GM03348 (cell line): ENCODE measurements at regions not wholly inside any gene's neighbourhood (a gene's known extent, or its start where the extent isn't known, plus 50 kb on each side); places are given as distances from the start of the nearest gene placed in this dataset.

ENCODE experiments used
- DNase-seq: peaks from one replicate; pipeline ENCODE4 v3.0.0; 2012; ENCODE audit warnings: low spot score

- DNase-seq = no peak
These were observed 222.9 kb upstream of the ASIC2 start for GRCh38 chr17:33515974-33516373.

GRCh38 chr17:33516645-33517044, 223.6 kb upstream of the ASIC2 start:
- DNase-seq = no peak

- no peak for DNase-seq
These were observed 224.7 kb upstream of the ASIC2 start for GRCh38 chr17:33517746-33518145.

GRCh38 chr17:33519692-33520091, 226.6 kb upstream of the ASIC2 start:
- DNase-seq = no peak

- DNase-seq = peak; percentile 54
These were observed 227.6 kb upstream of the ASIC2 start for GRCh38 chr17:33520426-33521330.

GRCh38 chr17:33521784-33522183, 228.7 kb upstream of the ASIC2 start:
- DNase-seq = no peak

- DNase-seq = no peak
These were observed 229.5 kb upstream of the ASIC2 start for GRCh38 chr17:33522623-33523022.

GRCh38 chr17:33523577-33523981, 230.5 kb upstream of the ASIC2 start:
- peak; percentile 25 for DNase-seq

- no peak for DNase-seq
These were observed 232.1 kb upstream of the ASIC2 start for GRCh38 chr17:33525186-33525585.

GRCh38 chr17:33526717-33527116, 233.6 kb upstream of the ASIC2 start:
- DNase-seq = no peak

- DNase-seq = no peak
These were observed 234.2 kb upstream of the ASIC2 start for GRCh38 chr17:33527290-33527689.

- no peak for DNase-seq
These were observed 235.8 kb upstream of the ASIC2 start for GRCh38 chr17:33528846-33529245.

- no peak for DNase-seq
These were observed 236.7 kb upstream of the ASIC2 start for GRCh38 chr17:33529816-33530215.

GRCh38 chr17:33531311-33531710, 238.2 kb upstream of the ASIC2 start:
- DNase-seq = no peak

- DNase-seq = no peak
These were observed 241.0 kb upstream of the ASIC2 start for GRCh38 chr17:33534087-33534486.

GRCh38 chr17:33545124-33545523, 252.0 kb upstream of the ASIC2 start:
- no peak for DNase-seq

- no peak for DNase-seq
These were observed 257.2 kb upstream of the ASIC2 start for GRCh38 chr17:33550261-33550660.

- DNase-seq = no peak
These were observed 258.0 kb upstream of the ASIC2 start for GRCh38 chr17:33551075-33551474.

GRCh38 chr17:33551911-33552310, 258.8 kb upstream of the ASIC2 start:
- DNase-seq = no peak

GRCh38 chr17:33560165-33560564, 267.1 kb upstream of the ASIC2 start:
- DNase-seq = peak; percentile 11

- no peak for DNase-seq
These were observed 267.8 kb upstream of the ASIC2 start for GRCh38 chr17:33560871-33561270.

GRCh38 chr17:33561569-33562334, 268.7 kb upstream of the ASIC2 start:
- no peak for DNase-seq

GRCh38 chr17:33562792-33563191, 269.7 kb upstream of the ASIC2 start:
- no peak for DNase-seq
